ENCODE measurements at regions not wholly inside any gene's neighbourhood (a gene's known extent, or its start where the extent isn't known, plus 50 kb on each side); places are given as distances from the start of the nearest gene placed in this dataset.

- Histone ChIP-seq H3K27ac (ENCODE audit: insufficient read depth, low read length) (no peak overlapping the region), H4K8ac (ENCODE audit: low read depth in 2 of 2, low read length in 2 of 2) (no peak overlapping the region), H4K91ac (ENCODE audit: insufficient read depth, low read depth, low read length) (no peak overlapping the region), H2BK120ac (ENCODE audit: low read depth, low read length) (no peak overlapping the region), H3K79me1 (ENCODE audit: low read depth in 1 of 2, low read length in 2 of 2) (no peaks in the 10 kb centered on the region), H2AK9ac (replicated peaks; ENCODE audit: low read depth, low read length, poor library complexity) (no peak overlapping the region), H3K36me3 (ENCODE audit: control insufficient read depth, insufficient read depth, low read length) (no peaks in the 10 kb centered on the region), H2BK5ac (ENCODE audit: low read depth, low read length, poor library complexity, severe bottlenecking) (no peak overlapping the region), H3K4me1 (ENCODE audit: control insufficient read depth, insufficient read depth, low read length) (no peaks in the 10 kb centered on the region), H3K9ac (ENCODE audit: low read depth, low read length) (no peak overlapping the region), H3K27me3 (ENCODE audit: control insufficient read depth, insufficient read depth, low read length) (no peaks in the 10 kb centered on the region), H3K9me3 (ENCODE audit: control insufficient read depth, insufficient read depth, low read length) (peaks cover 12% of the 10 kb centered on the region), H3K14ac (replicated peaks; ENCODE audit: low read depth, low read length) (no peak overlapping the region), H2BK20ac (ENCODE audit: low read depth, low read length) (no peak overlapping the region), H3K56ac (ENCODE audit: extremely low read depth, insufficient read depth, low read length) (no peak overlapping the region), H3K18ac (ENCODE audit: low read depth, low read length) (no peak overlapping the region), H3K4ac (ENCODE audit: low read depth, low read length) (no peak overlapping the region), H4K20me1 (ENCODE audit: insufficient read depth, low read length) (no peaks in the 10 kb centered on the region), H2AK5ac (ENCODE audit: low read depth, low read length) (no peak overlapping the region), H3K23ac (ENCODE audit: low read depth, low read length) (no peak overlapping the region), H3K4me2 (ENCODE audit: low read depth, low read length) (no peak overlapping the region), H3K4me3 (ENCODE audit: insufficient read depth, low read depth, low read length) (no peak overlapping the region), H3K9me1 (ENCODE audit: insufficient read depth, low read length) (no peaks in the 10 kb centered on the region), H2AFZ (replicated peaks; ENCODE audit: low read length, poor library complexity) (no peak overlapping the region), H4K5ac (ENCODE audit: low read depth, low read length) (no peak overlapping the region), H2BK15ac (ENCODE audit: low read depth, low read length) (no peak overlapping the region)
- in situ Hi-C loops (cut with MboI; ENCODE audit: low sequenced_read_pairs), result no loop called here
- ATAC-seq (ENCODE audit: low read depth), result no peak
- intact Hi-C loops (cut with micrococcal nuclease), result no loop called here
- ChIA-PET CTCF (no interaction called here), POLR2A (ENCODE audit: unreplicated experiment) (no interaction called here)
- dilution Hi-C loops (cut with HindIII; ENCODE audit: low sequenced_read_pairs, unreplicated experiment), result no loop called here
- TF ChIP-seq NFE2L2 (IDR thresholded peaks at IDR 0.05; ENCODE audit: low read depth, low read length), result no peak
- no peak for TF ChIP-seq SMC3 (IDR thresholded peaks at IDR 0.05; ENCODE audit: low read depth, low read length)
- TF ChIP-seq CTCF (conservative IDR thresholded peaks at IDR 0.05; ENCODE audit: low read depth, low read length), result no peak
- TF ChIP-seq MAFK (IDR thresholded peaks at IDR 0.05; ENCODE audit: low read depth, low read length), result no peak
- TF ChIP-seq ELK1 (IDR thresholded peaks at IDR 0.05; ENCODE audit: borderline replicate concordance, low read depth, low read length), result no peak
- no peak for TF ChIP-seq FOS (IDR thresholded peaks at IDR 0.05; ENCODE audit: low read depth, low read length)
- no peak for TF ChIP-seq RCOR1 (IDR thresholded peaks at IDR 0.05; ENCODE audit: insufficient replicate concordance, low read length)
- no peak for TF ChIP-seq RAD21 (IDR thresholded peaks at IDR 0.05; ENCODE audit: low read length)
- TF ChIP-seq RFX5 (IDR thresholded peaks at IDR 0.05; ENCODE audit: low read depth, low read length), result no peak
- TF ChIP-seq MXI1 (IDR thresholded peaks at IDR 0.05; ENCODE audit: borderline replicate concordance, low read depth, low read length), result no peak
- TF ChIP-seq BHLHE40 (IDR thresholded peaks at IDR 0.05; ENCODE audit: low read depth, low read length), result no peak
- no peak for TF ChIP-seq POLR2A (IDR thresholded peaks at IDR 0.05; ENCODE audit: low read depth, low read length)
- no peak for TF ChIP-seq MAZ (IDR thresholded peaks at IDR 0.05; ENCODE audit: borderline replicate concordance, low read depth, low read length)
- no peak for TF ChIP-seq CHD1 (IDR thresholded peaks at IDR 0.05; ENCODE audit: low read depth, low read length)
- no peak for DNase-seq
- no TSS peak for BruUV-seq (replicated peaks)
- WGBS, 2 experiments (ENCODE audit: extremely low coverage in 2 of 2, insufficient read length in 1 of 2), result no CpG with 5 or more reads among the region's 1 CpG
Measured at GRCh38 chr10:84943541-84943940, 615.2 kb downstream of the CCSER2 start.
